Prostate gland (tissue), 1 donor: ENCODE measurements at regions not wholly inside any gene's neighbourhood (a gene's known extent, or its start where the extent isn't known, plus 50 kb on each side); places are given as distances from the start of the nearest gene placed in this dataset.

Experiments used
- POLR2A ChIP-seq: fragments of 450-650 bp; IDR thresholded peaks from one replicate; pipeline ENCODE4 v1.6.1; 2016; ENCODE audit warnings: antibody characterized with exemption, mild to moderate bottlenecking
- POLR2AphosphoS5 ChIP-seq: sonication (generic); formaldehyde crosslinking; IDR thresholded peaks from one replicate; pipeline ENCODE4 v1.6.1; 2017; ENCODE audit warnings: antibody characterized with exemption

DNA sequence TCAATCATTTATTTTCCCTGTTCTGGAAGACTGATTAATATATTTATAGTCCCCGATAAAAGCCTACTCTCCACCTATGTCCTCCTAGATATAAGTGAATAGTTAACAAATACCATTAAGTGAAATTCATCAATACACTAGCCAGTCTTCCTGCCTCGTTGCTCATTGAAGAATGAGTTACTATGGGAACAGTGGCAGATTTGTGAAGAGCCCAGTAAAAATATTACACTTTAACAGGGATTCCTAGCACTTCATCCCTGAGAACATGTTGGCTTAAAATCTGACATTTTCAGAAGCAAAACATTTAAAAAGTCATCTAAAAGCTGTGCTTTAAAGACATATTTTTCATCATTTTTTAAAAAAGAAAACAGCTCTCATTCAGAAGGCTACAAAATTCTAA is 848.7 kb upstream of the NXPH2 start:
- TF ChIP-seq POLR2A = no peak
- no peak for TF ChIP-seq POLR2AphosphoS5
